K562 (cell line): ENCODE measurements at regions not wholly inside any gene's neighbourhood (a gene's known extent, or its start where the extent isn't known, plus 50 kb on each side); places are given as distances from the start of the nearest gene placed in this dataset.
A peak's percentile ranks its signal among the peaks of the same experiment; 100 is the strongest.

Experiments
- ATF7 ChIP-seq: fragments of 450-650 bp; IDR thresholded peaks from 2 replicates; pipeline ENCODE4 v1.7.1; 2014; ENCODE audit warnings: mild to moderate bottlenecking, moderate library complexity
- BDP1 ChIP-seq: IDR thresholded peaks from 3 replicates; pipeline ENCODE4 v1.6.1; 2011; ENCODE audit not compliant: insufficient read length, insufficient read depth
- CCNT2 ChIP-seq: IDR thresholded peaks from 2 replicates; pipeline ENCODE4 v1.6.1; 2011; ENCODE audit warnings: borderline replicate concordance, low read depth, mild to moderate bottlenecking, moderate library complexity, mixed read lengths, low read length; ENCODE audit not compliant: insufficient read length; ENCODE audit errors: extremely low read depth
- E2F8 ChIP-seq: fragments of 450-650 bp; IDR thresholded peaks from 2 replicates; pipeline ENCODE4 v1.7.1; 2018; ENCODE audit warnings: mild to moderate bottlenecking, low read depth; ENCODE audit not compliant: partially characterized antibody
- EHMT2 ChIP-seq: fragments of 450-650 bp; IDR thresholded peaks from 2 replicates; pipeline ENCODE4 v1.6.1; 2018; ENCODE audit warnings: antibody characterized with exemption
- EP300 ChIP-seq: IDR thresholded peaks from 2 replicates; pipeline ENCODE4 v1.6.1; 2012; ENCODE audit warnings: low read length, improper control_type of control experiment
- FOXA1 ChIP-seq: fragments of 450-650 bp; IDR thresholded peaks from 2 replicates; pipeline ENCODE4 v1.6.1; 2016; ENCODE audit warnings: mild to moderate bottlenecking, borderline replicate concordance
- FOXK1 ChIP-seq: sonication (generic); formaldehyde crosslinking; IDR thresholded peaks from 2 replicates; pipeline ENCODE4 v1.8.0; 2022; ENCODE audit warnings: missing genetic modification reagents, mild to moderate bottlenecking, borderline replicate concordance
- GTF2A2 ChIP-seq: IDR thresholded peaks from 2 replicates; pipeline ENCODE4 v1.6.1; 2016; ENCODE audit warnings: mild to moderate bottlenecking, missing genetic modification characterization, missing compliant biosample characterization
- HCFC1 ChIP-seq: IDR thresholded peaks from 2 replicates; pipeline ENCODE4 v1.6.1; 2012; ENCODE audit warnings: low read depth, low read length, improper control_type of control experiment
- HMG20B ChIP-seq: fragments of 250-450 bp; sonication (Bioruptor Pico); IDR thresholded peaks from 2 replicates; pipeline ENCODE4 v1.5.0; 2021; ENCODE audit warnings: mild to moderate bottlenecking
- ID3 ChIP-seq, 2 experiments: fragments of 250-450 bp in 1 of 2; fragments of 450-650 bp in 1 of 2; sonication (Bioruptor Pico) in 1 of 2; IDR thresholded peaks; 2 replicates each; pipeline versions ENCODE4 v1.6.1 to v1.8.0; 2016 to 2021; ENCODE audit warnings: mild to moderate bottlenecking in 2 of 2, moderate library complexity in 2 of 2, missing compliant biosample characterization in 1 of 2, missing genetic modification characterization in 1 of 2
- JUN ChIP-seq, 2 experiments: sonication (generic) in 1 of 2; formaldehyde crosslinking in 1 of 2; IDR thresholded peaks; 2 replicates each; pipeline versions ENCODE4 v1.6.1 to v1.8.0; 2012 to 2022; ENCODE audit warnings: borderline replicate concordance in 2 of 2, mild to moderate bottlenecking in 2 of 2, improper control_type of control experiment in 1 of 2, low read depth in 1 of 2, low read length in 1 of 2, missing genetic modification reagents in 1 of 2
- KDM5B ChIP-seq: fragments of 200-600 bp; sonication (generic); IDR thresholded peaks from 2 replicates; pipeline ENCODE4 v1.6.1; 2012; ENCODE audit warnings: low read depth, mild to moderate bottlenecking, moderate library complexity, low read length, control low read depth, inconsistent platforms; ENCODE audit not compliant: insufficient replicate concordance
- MAX ChIP-seq: sonication (generic); formaldehyde crosslinking; IDR thresholded peaks from 2 replicates; pipeline ENCODE4 v1.9.0; 2022; ENCODE audit warnings: mild to moderate bottlenecking, missing genetic modification reagents
- MIER1 ChIP-seq: fragments of 450-650 bp; IDR thresholded peaks from 2 replicates; pipeline ENCODE4 v1.6.1; 2016; ENCODE audit warnings: antibody characterized with exemption, mild to moderate bottlenecking, low read depth
- MTA2 ChIP-seq: fragments of 450-650 bp; IDR thresholded peaks from 2 replicates; pipeline ENCODE4 v1.6.1; 2016; ENCODE audit warnings: low read depth
- POLR3A ChIP-seq: IDR thresholded peaks from 2 replicates; pipeline ENCODE4 v1.6.1; 2011; ENCODE audit warnings: borderline replicate concordance, mild to moderate bottlenecking, moderate library complexity; ENCODE audit not compliant: insufficient read length, insufficient read depth; ENCODE audit errors: extremely low read depth
- PYGO2 ChIP-seq: fragments of 450-650 bp; IDR thresholded peaks from 2 replicates; pipeline ENCODE4 v1.6.1; 2016; ENCODE audit warnings: mild to moderate bottlenecking, missing genetic modification characterization, moderate library complexity, missing compliant biosample characterization
- RHOXF2B ChIP-seq: fragments of 250-450 bp; sonication (Bioruptor Pico); conservative IDR thresholded peaks from 2 replicates; pipeline ENCODE4 v1.5.1; 2021
- SRF ChIP-seq, 2 experiments: fragments of 250-450, 450-650 bp in 1 of 2; sonication (Bioruptor Pico) in 1 of 2; sonication (generic) in 1 of 2; formaldehyde crosslinking; IDR thresholded peaks; 2 replicates each; pipeline versions ENCODE4 v1.5.0 to v1.5.1; 2020 to 2022; ENCODE audit warnings: mild to moderate bottlenecking in 1 of 2, missing genetic modification reagents in 1 of 2
- SRSF9 ChIP-seq: fragments of 200-400 bp; formaldehyde crosslinking; IDR thresholded peaks from 2 replicates; pipeline ENCODE4 v1.6.1; 2017; ENCODE audit warnings: low read depth, low read length, borderline replicate concordance
- SUPT5H ChIP-seq: fragments of 450-650 bp; IDR thresholded peaks from 2 replicates; pipeline ENCODE4 v1.6.1; 2016
- TAF1 ChIP-seq: IDR thresholded peaks from 2 replicates; pipeline ENCODE4 v1.6.1; 2011; ENCODE audit warnings: mild to moderate bottlenecking, low read length, moderate library complexity; ENCODE audit not compliant: insufficient read depth, control insufficient read depth, severe bottlenecking; ENCODE audit errors: extremely low read depth
- TSC22D4 ChIP-seq: fragments of 450-650 bp; IDR thresholded peaks from 2 replicates; pipeline ENCODE4 v1.6.1; 2016; ENCODE audit warnings: missing genetic modification characterization, missing biosample characterization, control low read depth
- ZC3H4 ChIP-seq: sonication (generic); formaldehyde crosslinking; IDR thresholded peaks from 2 replicates; pipeline ENCODE4 v1.9.0; 2021; ENCODE audit warnings: missing genetic modification reagents, borderline replicate concordance
- ZNF436 ChIP-seq: fragments of 250-450, 450-650 bp; sonication (Bioruptor Pico); formaldehyde crosslinking; IDR thresholded peaks from 2 replicates; pipeline ENCODE4 v1.7.0; 2020; ENCODE audit warnings: mild to moderate bottlenecking
- ZNF696 ChIP-seq: fragments of 250-450 bp; sonication (Bioruptor Pico); conservative IDR thresholded peaks from 2 replicates; pipeline ENCODE4 v1.4.0; 2020; ENCODE audit warnings: mild to moderate bottlenecking, moderate library complexity

GRCh38 chr3:20890111-20890519 lies 704.1 kb upstream of the SGO1 start (continued):
- no peak for TF ChIP-seq FOXA1
- TF ChIP-seq HCFC1 = no peak
- TF ChIP-seq GTF2A2 (tag) = no peak
- TF ChIP-seq E2F8 = no peak
- TF ChIP-seq ZNF436 (CRISPR knock-in tag) = no peak
- no peak for TF ChIP-seq HMG20B (CRISPR knock-in tag)
- TF ChIP-seq EHMT2 = peak; percentile 95
- TF ChIP-seq MIER1 = no peak
- no peak for TF ChIP-seq FOXK1 (CRISPR knock-in tag)
- TF ChIP-seq KDM5B = no peak
- TF ChIP-seq ATF7 = peak; percentile 83
- TF ChIP-seq CCNT2 = peak; percentile 50
- no peak for TF ChIP-seq RHOXF2B
- TF ChIP-seq POLR3A = no peak
- TF ChIP-seq EP300 = peak; percentile 88
- no peak for TF ChIP-seq PYGO2 (tag)
- 0 out of 2 replicates have a peak, but pooled peaks have one; percentile 7 for TF ChIP-seq JUN (IDR thresholded peaks at IDR 0.05; ENCODE audit: borderline replicate concordance, low read depth, low read length)
- TF ChIP-seq JUN (CRISPR knock-in tag; IDR thresholded peaks at IDR 0.05; ENCODE audit: borderline replicate concordance) = no peak
- peak; percentile 36; the same call in 1 of the 2 replicates for TF ChIP-seq SUPT5H
- no peak for TF ChIP-seq TAF1
- no peak for TF ChIP-seq ID3 (CRISPR knock-in tag; IDR thresholded peaks at IDR 0.05)
- no peak for TF ChIP-seq ID3 (tag; IDR thresholded peaks at IDR 0.05)
- 0 out of 4 replicates have a peak, but pooled peaks of 1 of the 2 experiments have one; percentile 9 for TF ChIP-seq SRF (CRISPR knock-in tag; IDR thresholded peaks at IDR 0.05)
- no peak for TF ChIP-seq ZC3H4 (CRISPR knock-in tag)
- no peak for TF ChIP-seq ZNF696 (CRISPR knock-in tag)
- TF ChIP-seq SRSF9 = no peak
- peak; percentile 81 for TF ChIP-seq MTA2
- no peak for TF ChIP-seq TSC22D4 (tag)
- no peak for TF ChIP-seq MAX (CRISPR knock-in tag)
- TF ChIP-seq BDP1 = no peak
